HepG2 (cell line): ENCODE measurements at regions not wholly inside any gene's neighbourhood (a gene's known extent, or its start where the extent isn't known, plus 50 kb on each side); places are given as distances from the start of the nearest gene placed in this dataset.

Source experiments
- ATAC-seq: fragments of 200-7000 bp; cut with Tn5 transposase; 3 replicates; pipeline ENCODE4 v1.9.1; 2020; ENCODE audit warnings: mild to moderate bottlenecking, moderate library complexity
- BruUV-seq: library from RNA; stranded (reverse); fragments of 400-500 nt; replicated peaks from 2 replicates; lab custom pipeline; 2021; lab: Mats Ljungman, UMichigan
- CTCF ChIA-PET: fragments of 300-600 bp; formaldehyde crosslinking; extraction: SDS; loops from one replicate; lab custom pipeline; 2021; ENCODE audit warnings: low total read pairs, inconsistent platforms, low intra/inter-chr PET ratio; lab: Yijun Ruan, JAX
- POLR2A ChIA-PET: fragments of 350-600 bp; sonication (Branson Sonifier 250); formaldehyde crosslinking; loops from one replicate; lab custom pipeline; 2020; ENCODE audit warnings: antibody characterized with exemption, inconsistent platforms; lab: Yijun Ruan, JAX
- DNase-seq: peaks from one replicate; pipeline ENCODE4 v3.0.0-alpha.2; 2015; ENCODE audit warnings: low spot score
- FAIRE-seq: peaks from 3 replicates; lab custom pipeline; 2011; peaks lifted over from hg19 to GRCh38; lab: Jason Lieb, UNC
- H2AFZ ChIP-seq: one replicate; pipeline ENCODE4 v1.6.1; 2011; ENCODE audit warnings: low read length, inconsistent platforms
- H3K27ac ChIP-seq: fragments of 300-600 bp; 3 replicates; pipeline ENCODE4 v1.8.0; 2011; ENCODE audit warnings: mixed run types, mild to moderate bottlenecking, mixed read lengths, low read length, inconsistent platforms; ENCODE audit not compliant: insufficient read depth; ENCODE audit errors: extremely low read length
- H3K27me3 ChIP-seq, 2 experiments: fragments of 200-600 bp in 1 of 2; 2 replicates in 1 of 2; 3 replicates in 1 of 2; pipeline versions ENCODE4 v1.6.0 to v1.8.0; 2011; ENCODE audit warnings: low read length in 2 of 2, mild to moderate bottlenecking in 2 of 2, moderate library complexity in 2 of 2, inconsistent platforms in 1 of 2; ENCODE audit not compliant: insufficient read depth in 2 of 2, control insufficient read depth in 1 of 2
- H3K36me3 ChIP-seq, 2 experiments: fragments of 200-600 bp in 1 of 2; replicated peaks in 1 of 2; 2 replicates in 1 of 2; 3 replicates in 1 of 2; pipeline versions ENCODE4 v1.5.1 to v1.8.0; 2011; ENCODE audit warnings: low read length in 2 of 2, inconsistent platforms in 1 of 2; ENCODE audit not compliant: insufficient read depth in 2 of 2, control insufficient read depth in 1 of 2
- H3K4me1 ChIP-seq: 2 replicates; pipeline ENCODE4 v1.5.1; 2012; ENCODE audit warnings: low read length, inconsistent platforms; ENCODE audit not compliant: insufficient read depth
- H3K4me2 ChIP-seq: 2 replicates; pipeline ENCODE4 v1.6.0; 2011; ENCODE audit warnings: low read depth, low read length, inconsistent platforms
- H3K4me3 ChIP-seq, 3 experiments: fragments of 200-600 bp in 1 of 3; sonication (generic), shearing (Covaris generic) in 1 of 3; replicated peaks in 1 of 3; 2 replicates each; pipeline ENCODE4 v1.5.1; 2011 to 2016; ENCODE audit warnings: low read length in 3 of 3, inconsistent platforms in 2 of 3, low read depth in 2 of 3, mild to moderate bottlenecking in 2 of 3, control low read depth in 1 of 3, mixed read lengths in 1 of 3; ENCODE audit not compliant: insufficient read depth in 1 of 3
- H3K79me2 ChIP-seq: one replicate; pipeline ENCODE4 v1.6.1; 2011; ENCODE audit warnings: low read length, inconsistent platforms; ENCODE audit not compliant: insufficient read depth
- H3K9ac ChIP-seq: 2 replicates; pipeline ENCODE4 v1.6.0; 2011; ENCODE audit warnings: mild to moderate bottlenecking, low read depth, low read length, inconsistent platforms; ENCODE audit not compliant: insufficient read depth
- H3K9me3 ChIP-seq: 2 replicates; pipeline ENCODE4 v1.5.1; 2012; ENCODE audit warnings: mild to moderate bottlenecking, low read length
- H4K20me1 ChIP-seq: 2 replicates; pipeline ENCODE4 v1.6.0; 2011; ENCODE audit warnings: inconsistent platforms, mild to moderate bottlenecking, low read length, moderate library complexity; ENCODE audit not compliant: insufficient read depth
- MAFF ChIP-seq: IDR thresholded peaks from 2 replicates; pipeline ENCODE4 v1.6.1; 2011; ENCODE audit warnings: low read depth, low read length, improper control_type of control experiment
- MAFK ChIP-seq, 2 experiments: IDR thresholded peaks in 1 of 2; conservative IDR thresholded peaks in 1 of 2; 2 replicates each; pipeline ENCODE4 v1.6.1; 2011; ENCODE audit warnings: improper control_type of control experiment in 2 of 2, low read length in 2 of 2
- TCF12 ChIP-seq, 2 experiments: fragments of 450-650 bp in 1 of 2; sonication (generic) in 1 of 2; formaldehyde crosslinking in 1 of 2; IDR thresholded peaks; 2 replicates each; pipeline versions ENCODE4 v1.6.1 to v1.8.0; 2017 to 2022; ENCODE audit warnings: antibody characterized with exemption in 1 of 2, mild to moderate bottlenecking in 1 of 2, missing genetic modification reagents in 1 of 2, moderate library complexity in 1 of 2
- ZNF547 ChIP-seq: sonication (generic); formaldehyde crosslinking; IDR thresholded peaks from 2 replicates; pipeline ENCODE4 v1.5.1; 2020; ENCODE audit warnings: mild to moderate bottlenecking, missing genetic modification reagents
- WGBS: methylation state at CpG from one replicate; pipeline ENCODE4 v1.1.6; 2017; ENCODE audit warnings: low lambda C conversion rate; 5-methylcytosine and 5-hydroxymethylcytosine counted together
- in situ Hi-C: cut with HindIII; loops from 2 replicates; pipeline ENCODE4 v1.10.0; 2017; ENCODE audit warnings: low pct_unique_long_range_greater_than_20kb; ENCODE audit not compliant: extremely low pct_ligation_motif_present
- intact Hi-C: fragments of 100-400 bp; cut with micrococcal nuclease; formaldehyde crosslinking; loops from one replicate; pipeline ENCODE4 v1.10.0; 2022; ENCODE audit not compliant: unreplicated experiment
- TF ChIP-seq, protein P1 (sequence below): sonication (generic); formaldehyde crosslinking; IDR thresholded peaks from 2 replicates; pipeline ENCODE4 v1.5.0; 2020; ENCODE audit warnings: mild to moderate bottlenecking, missing genetic modification reagents, borderline replicate concordance

DNA sequence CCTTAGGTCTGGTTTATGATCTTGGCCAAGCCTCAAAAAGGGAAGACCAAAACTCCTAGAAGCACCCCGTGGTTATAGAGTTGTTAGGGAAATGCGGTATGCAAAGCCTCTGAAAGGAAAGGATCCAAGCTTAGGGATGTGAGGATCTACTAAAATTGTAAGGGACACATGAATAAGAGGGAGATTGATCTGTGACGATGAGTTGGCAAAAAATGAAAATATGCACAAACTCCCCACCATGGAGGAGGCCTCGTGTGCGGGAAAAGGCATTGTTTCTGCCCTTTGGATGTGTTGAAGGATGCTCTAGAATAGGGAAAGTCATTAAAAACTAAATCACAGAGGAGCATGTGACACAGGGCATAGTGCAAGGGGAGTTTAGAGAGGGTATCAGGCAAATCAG, 88.7 kb upstream of the UBL3 start:
- ChIA-PET CTCF (no interaction called here), POLR2A (no interaction called here)
- H3K9me3 ChIP-seq: no peaks in the 10 kb centered on the region
- H4K20me1 ChIP-seq: no peaks in the 10 kb centered on the region
- H3K9ac ChIP-seq: no peak overlapping the region
- no peaks in the 10 kb centered on the region for H3K36me3 ChIP-seq
- H2AFZ ChIP-seq: no peak overlapping the region
- no peak overlapping the region for H3K27ac ChIP-seq
- 20% methylated on average over 5 of the region's 5 CpGs for WGBS
- ATAC-seq (no peak), FAIRE-seq (no peak), DNase-seq (no peak)
- in situ Hi-C loops: no loop called here
- H3K4me2 ChIP-seq: no peak overlapping the region
- H3K27me3 ChIP-seq: peaks cover 2 to 15% of the 10 kb centered on the region in 2 experiments; a peak in 2 of 5 replicates
- intact Hi-C loops: no loop called here
- H3K79me2 ChIP-seq: no peaks in the 10 kb centered on the region
- no peak for TF ChIP-seq ZNF547 (CRISPR knock-in tag)
- TF ChIP-seq MAFK (conservative IDR thresholded peaks at IDR 0.05 in 1 of 2, IDR thresholded peaks at IDR 0.05 in 1 of 2; ENCODE audit: low read length in 2 of 2): peak; percentile 62 to 64
- TF ChIP-seq TCF12 (IDR thresholded peaks at IDR 0.05): no peak
- no peak for TF ChIP-seq TCF12 (CRISPR knock-in tag; IDR thresholded peaks at IDR 0.05)
- peak; percentile 32; the same call in 1 of the 2 replicates for TF ChIP-seq MAFF
- TF ChIP-seq, protein P1, sequence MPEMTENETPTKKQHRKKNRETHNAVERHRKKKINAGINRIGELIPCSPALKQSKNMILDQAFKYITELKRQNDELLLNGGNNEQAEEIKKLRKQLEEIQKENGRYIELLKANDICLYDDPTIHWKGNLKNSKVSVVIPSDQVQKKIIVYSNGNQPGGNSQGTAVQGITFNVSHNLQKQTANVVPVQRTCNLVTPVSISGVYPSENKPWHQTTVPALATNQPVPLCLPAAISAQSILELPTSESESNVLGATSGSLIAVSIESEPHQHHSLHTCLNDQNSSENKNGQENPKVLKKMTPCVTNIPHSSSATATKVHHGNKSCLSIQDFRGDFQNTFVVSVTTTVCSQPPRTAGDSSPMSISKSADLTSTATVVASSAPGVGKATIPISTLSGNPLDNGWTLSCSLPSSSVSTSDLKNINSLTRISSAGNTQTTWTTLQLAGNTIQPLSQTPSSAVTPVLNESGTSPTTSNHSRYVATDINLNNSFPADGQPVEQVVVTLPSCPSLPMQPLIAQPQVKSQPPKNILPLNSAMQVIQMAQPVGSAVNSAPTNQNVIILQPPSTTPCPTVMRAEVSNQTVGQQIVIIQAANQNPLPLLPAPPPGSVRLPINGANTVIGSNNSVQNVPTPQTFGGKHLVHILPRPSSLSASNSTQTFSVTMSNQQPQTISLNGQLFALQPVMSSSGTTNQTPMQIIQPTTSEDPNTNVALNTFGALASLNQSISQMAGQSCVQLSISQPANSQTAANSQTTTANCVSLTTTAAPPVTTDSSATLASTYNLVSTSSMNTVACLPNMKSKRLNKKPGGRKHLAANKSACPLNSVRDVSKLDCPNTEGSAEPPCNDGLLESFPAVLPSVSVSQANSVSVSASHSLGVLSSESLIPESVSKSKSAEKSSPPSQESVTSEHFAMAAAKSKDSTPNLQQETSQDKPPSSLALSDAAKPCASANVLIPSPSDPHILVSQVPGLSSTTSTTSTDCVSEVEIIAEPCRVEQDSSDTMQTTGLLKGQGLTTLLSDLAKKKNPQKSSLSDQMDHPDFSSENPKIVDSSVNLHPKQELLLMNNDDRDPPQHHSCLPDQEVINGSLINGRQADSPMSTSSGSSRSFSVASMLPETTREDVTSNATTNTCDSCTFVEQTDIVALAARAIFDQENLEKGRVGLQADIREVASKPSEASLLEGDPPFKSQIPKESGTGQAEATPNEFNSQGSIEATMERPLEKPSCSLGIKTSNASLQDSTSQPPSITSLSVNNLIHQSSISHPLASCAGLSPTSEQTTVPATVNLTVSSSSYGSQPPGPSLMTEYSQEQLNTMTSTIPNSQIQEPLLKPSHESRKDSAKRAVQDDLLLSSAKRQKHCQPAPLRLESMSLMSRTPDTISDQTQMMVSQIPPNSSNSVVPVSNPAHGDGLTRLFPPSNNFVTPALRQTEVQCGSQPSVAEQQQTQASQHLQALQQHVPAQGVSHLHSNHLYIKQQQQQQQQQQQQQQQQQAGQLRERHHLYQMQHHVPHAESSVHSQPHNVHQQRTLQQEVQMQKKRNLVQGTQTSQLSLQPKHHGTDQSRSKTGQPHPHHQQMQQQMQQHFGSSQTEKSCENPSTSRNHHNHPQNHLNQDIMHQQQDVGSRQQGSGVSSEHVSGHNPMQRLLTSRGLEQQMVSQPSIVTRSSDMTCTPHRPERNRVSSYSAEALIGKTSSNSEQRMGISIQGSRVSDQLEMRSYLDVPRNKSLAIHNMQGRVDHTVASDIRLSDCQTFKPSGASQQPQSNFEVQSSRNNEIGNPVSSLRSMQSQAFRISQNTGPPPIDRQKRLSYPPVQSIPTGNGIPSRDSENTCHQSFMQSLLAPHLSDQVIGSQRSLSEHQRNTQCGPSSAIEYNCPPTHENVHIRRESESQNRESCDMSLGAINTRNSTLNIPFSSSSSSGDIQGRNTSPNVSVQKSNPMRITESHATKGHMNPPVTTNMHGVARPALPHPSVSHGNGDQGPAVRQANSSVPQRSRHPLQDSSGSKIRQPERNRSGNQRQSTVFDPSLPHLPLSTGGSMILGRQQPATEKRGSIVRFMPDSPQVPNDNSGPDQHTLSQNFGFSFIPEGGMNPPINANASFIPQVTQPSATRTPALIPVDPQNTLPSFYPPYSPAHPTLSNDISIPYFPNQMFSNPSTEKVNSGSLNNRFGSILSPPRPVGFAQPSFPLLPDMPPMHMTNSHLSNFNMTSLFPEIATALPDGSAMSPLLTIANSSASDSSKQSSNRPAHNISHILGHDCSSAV (CRISPR knock-in tag): no peak
- no TSS peak for BruUV-seq
- no peaks in the 10 kb centered on the region for H3K4me1 ChIP-seq
- H3K4me3 ChIP-seq: no peak overlapping the region
